Neural progenitor cell (in vitro differentiated cells): ENCODE measurements at regions not wholly inside any gene's neighbourhood (a gene's known extent, or its start where the extent isn't known, plus 50 kb on each side); places are given as distances from the start of the nearest gene placed in this dataset.

Experiments used
- EZH2 ChIP-seq: fragments of 200-600 bp; sonication (generic); IDR thresholded peaks from 2 replicates; pipeline ENCODE4 v1.6.1; 2017; ENCODE audit warnings: antibody characterized with exemption, mild to moderate bottlenecking, moderate library complexity
- EZH2phosphoT487 ChIP-seq: fragments of 200-600 bp; sonication (generic); IDR thresholded peaks from 2 replicates; pipeline ENCODE4 v1.6.1; 2017; ENCODE audit warnings: antibody characterized with exemption
- TF ChIP-seq, protein P1 (sequence below): fragments of 200-600 bp; sonication (generic); IDR thresholded peaks from 2 replicates; pipeline ENCODE4 v1.5.1; 2017; ENCODE audit warnings: antibody characterized with exemption, mild to moderate bottlenecking

DNA sequence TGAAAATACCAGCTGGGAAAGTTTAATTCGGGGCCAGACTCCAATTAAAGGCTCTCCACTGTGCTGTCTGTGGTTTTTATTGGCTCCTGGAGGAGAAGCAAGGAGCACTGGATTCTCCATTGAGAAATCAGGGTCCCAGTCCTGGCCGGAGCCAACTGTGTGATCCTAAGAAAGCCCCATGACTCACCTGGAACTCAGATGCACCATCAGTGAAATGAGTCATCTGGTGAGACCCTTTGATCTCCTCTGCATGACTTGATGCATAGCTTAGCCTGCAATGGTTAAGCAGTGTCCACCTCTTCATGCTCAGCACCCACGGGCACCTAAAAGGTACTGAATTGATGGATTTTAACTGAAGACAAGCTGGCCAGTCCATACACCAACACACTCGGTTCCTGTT lies 119.2 kb upstream of the VCX3B start:
- TF ChIP-seq, protein P1, sequence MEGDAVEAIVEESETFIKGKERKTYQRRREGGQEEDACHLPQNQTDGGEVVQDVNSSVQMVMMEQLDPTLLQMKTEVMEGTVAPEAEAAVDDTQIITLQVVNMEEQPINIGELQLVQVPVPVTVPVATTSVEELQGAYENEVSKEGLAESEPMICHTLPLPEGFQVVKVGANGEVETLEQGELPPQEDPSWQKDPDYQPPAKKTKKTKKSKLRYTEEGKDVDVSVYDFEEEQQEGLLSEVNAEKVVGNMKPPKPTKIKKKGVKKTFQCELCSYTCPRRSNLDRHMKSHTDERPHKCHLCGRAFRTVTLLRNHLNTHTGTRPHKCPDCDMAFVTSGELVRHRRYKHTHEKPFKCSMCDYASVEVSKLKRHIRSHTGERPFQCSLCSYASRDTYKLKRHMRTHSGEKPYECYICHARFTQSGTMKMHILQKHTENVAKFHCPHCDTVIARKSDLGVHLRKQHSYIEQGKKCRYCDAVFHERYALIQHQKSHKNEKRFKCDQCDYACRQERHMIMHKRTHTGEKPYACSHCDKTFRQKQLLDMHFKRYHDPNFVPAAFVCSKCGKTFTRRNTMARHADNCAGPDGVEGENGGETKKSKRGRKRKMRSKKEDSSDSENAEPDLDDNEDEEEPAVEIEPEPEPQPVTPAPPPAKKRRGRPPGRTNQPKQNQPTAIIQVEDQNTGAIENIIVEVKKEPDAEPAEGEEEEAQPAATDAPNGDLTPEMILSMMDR: no peak
- TF ChIP-seq EZH2: no peak
- no peak for TF ChIP-seq EZH2phosphoT487
